Spleen (tissue), 11 donors: ENCODE measurements at regions not wholly inside any gene's neighbourhood (a gene's known extent, or its start where the extent isn't known, plus 50 kb on each side); places are given as distances from the start of the nearest gene placed in this dataset.

ENCODE experiments used
- DNase-seq: peaks from one replicate; pipeline ENCODE4 v3.0.0-alpha.2; 2020
- H3K27ac ChIP-seq, 8 donors: fragments of 200-600 bp; sonication (generic) in 7 of 8; 1 replicate in 4 of 8; 2 replicates in 4 of 8; pipeline versions ENCODE4 v1.5.0 to v1.8.0; 2016 to 2021; ENCODE audit warnings: inconsistent platforms in 4 of 8, mild to moderate bottlenecking in 4 of 8, moderate library complexity in 1 of 8
- H3K27me3 ChIP-seq, 7 donors: fragments of 200-600 bp; sonication (generic) in 6 of 7; replicated peaks in 1 of 7; 1 replicate in 4 of 7; 2 replicates in 3 of 7; pipeline versions ENCODE4 v1.5.0 to v1.8.0; 2016 to 2021; ENCODE audit warnings: inconsistent platforms in 3 of 7, mild to moderate bottlenecking in 1 of 7
- H3K36me3 ChIP-seq, 6 donors: fragments of 200-600 bp; sonication (generic) in 5 of 6; 1 replicate in 4 of 6; 2 replicates in 2 of 6; pipeline versions ENCODE4 v1.5.0 to v1.8.0; 2016 to 2021; ENCODE audit warnings: inconsistent platforms in 2 of 6
- H3K4me1 ChIP-seq, 6 donors: fragments of 200-600 bp; sonication (generic) in 5 of 6; 1 replicate in 3 of 6; 2 replicates in 3 of 6; pipeline versions ENCODE4 v1.5.0 to v1.8.0; 2016 to 2021; ENCODE audit warnings: inconsistent platforms in 3 of 6
- H3K4me3 ChIP-seq, 8 donors: fragments of 200-600 bp; sonication (generic) in 7 of 8; 1 replicate in 4 of 8; 2 replicates in 4 of 8; pipeline versions ENCODE4 v1.5.0 to v1.8.0; 2016 to 2021; ENCODE audit warnings: inconsistent platforms in 4 of 8, mild to moderate bottlenecking in 4 of 8, moderate library complexity in 2 of 8
- H3K9me3 ChIP-seq, 8 donors: fragments of 200-600 bp; sonication (generic) in 7 of 8; 1 replicate in 4 of 8; 2 replicates in 4 of 8; pipeline versions ENCODE4 v1.5.0 to v1.8.0; 2016 to 2021; ENCODE audit warnings: inconsistent platforms in 4 of 8
- CTCF ChIP-seq, 11 experiments: fragments of 200-600 bp in 7 of 11; fragments of 450-650 bp in 4 of 11; sonication (generic) in 4 of 11; IDR thresholded peaks in 8 of 11; conservative IDR thresholded peaks in 3 of 11; 1 replicate in 7 of 11; 2 replicates in 4 of 11; pipeline versions ENCODE4 v1.4.0 to v1.8.0; 2016 to 2021; ENCODE audit warnings: antibody characterized with exemption in 11 of 11, inconsistent platforms in 4 of 11, mild to moderate bottlenecking in 1 of 11
- POLR2A ChIP-seq, 3 donors: fragments of 450-650 bp; IDR thresholded peaks; one replicate each; pipeline ENCODE4 v1.5.1; 2017; ENCODE audit warnings: antibody characterized with exemption in 3 of 3, mild to moderate bottlenecking in 1 of 3
- POLR2AphosphoS5 ChIP-seq, 3 donors: sonication (generic); formaldehyde crosslinking; IDR thresholded peaks; one replicate each; pipeline ENCODE4 v1.5.1; 2017; ENCODE audit warnings: antibody characterized with exemption in 3 of 3
- WGBS, 5 donors: extraction: QIAGEN DNeasy Blood & Tissue Kit in 3 of 5; methylation state at CpG; one replicate each; pipeline versions ENCODE4 v1.1.5 to v1.1.7; 2013 to 2018; 5-methylcytosine and 5-hydroxymethylcytosine counted together
- intact Hi-C: fragments of 100-400 bp; cut with DNase I; formaldehyde crosslinking; loops from one replicate; pipeline ENCODE4 v1.15.0; 2023; ENCODE audit warnings: low total_unique reads
- donor health status: healthy with polysubstance abuse.
- donor health status: DM: no; HTN: no; CAD: no; lungs with moderate emphysema.
- donor health status: DM: no; HTN: no; CAD: no.
- donor health status: Bipolar disorder and iron deficiency.
- donor health status: healthy.
- donor health status: DM: no; HTN: no; CAD: no.
- donor health status: DM: yes; HTN: yes; CAD: no.

- WGBS, 5 donors = 29 to 77% (median 62%) methylated on average over 4 of the region's 4 CpGs
- no peak overlapping the region for H3K4me3 ChIP-seq
- intact Hi-C loops = loop anchor here (10.0 kb wide), 1 partner anchor 873 kb away; no protein-coding TSS in a partner anchor
- H3K27ac ChIP-seq = no peak overlapping the region
- H3K27me3 ChIP-seq = peaks cover 0 to 7% (median 0%) of the 10 kb centered on the region in 7 donors
- no peak for TF ChIP-seq CTCF (IDR thresholded peaks at IDR 0.05 in 8 of 11, conservative IDR thresholded peaks at IDR 0.05 in 3 of 11)
- no peak for TF ChIP-seq POLR2A (IDR thresholded peaks at IDR 0.05)
- no peak for TF ChIP-seq POLR2AphosphoS5 (IDR thresholded peaks at IDR 0.05)
- no peaks in the 10 kb centered on the region for H3K9me3 ChIP-seq
- DNase-seq = no peak
- no peaks in the 10 kb centered on the region for H3K36me3 ChIP-seq
- H3K4me1 ChIP-seq = peaks cover 7 to 15% (median 13%) of the 10 kb centered on the region in 6 donors
Measured at GRCh38 chr3:71951361-71951760, 166.4 kb upstream of the PROK2 start.

- no peak overlapping the region for H3K27ac ChIP-seq
- H3K27me3 ChIP-seq = no peaks in the 10 kb centered on the region
- intact Hi-C loops = no loop called here
- TF ChIP-seq CTCF (IDR thresholded peaks at IDR 0.05 in 8 of 11, conservative IDR thresholded peaks at IDR 0.05 in 3 of 11) (no peak), POLR2A (IDR thresholded peaks at IDR 0.05) (no peak), POLR2AphosphoS5 (IDR thresholded peaks at IDR 0.05) (no peak)
- no peak overlapping the region for H3K4me3 ChIP-seq
- H3K9me3 ChIP-seq = no peaks in the 10 kb centered on the region
- no peak for DNase-seq
- WGBS, 5 donors = 66 to 80% (median 77%) methylated on average over 4 of the region's 4 CpGs
- no peaks in the 10 kb centered on the region for H3K36me3 ChIP-seq
- no peaks in the 10 kb centered on the region for H3K4me1 ChIP-seq
Measured at GRCh38 chr3:71949442-71949841, 164.5 kb upstream of the PROK2 start.

GRCh38 chr3:71944482-71945065, 159.6 kb upstream of the PROK2 start:
- H3K27ac ChIP-seq = no peak overlapping the region
- no peak overlapping the region for H3K4me3 ChIP-seq
- no peak for DNase-seq
- H3K9me3 ChIP-seq = no peaks in the 10 kb centered on the region
- WGBS, 5 donors = 89 to 96% (median 92%) methylated on average over 5 of the region's 5 CpGs
- no peaks in the 10 kb centered on the region for H3K4me1 ChIP-seq
- no peaks in the 10 kb centered on the region for H3K36me3 ChIP-seq
- intact Hi-C loops = no loop called here
- H3K27me3 ChIP-seq = peaks cover 0 to 25% (median 0%) of the 10 kb centered on the region in 7 donors
- no peak for TF ChIP-seq POLR2AphosphoS5 (IDR thresholded peaks at IDR 0.05)
- TF ChIP-seq POLR2A (IDR thresholded peaks at IDR 0.05) = no peak
- TF ChIP-seq CTCF (IDR thresholded peaks at IDR 0.05 in 8 of 11, conservative IDR thresholded peaks at IDR 0.05 in 3 of 11) = no peak

GRCh38 chr3:71942432-71943187, 157.7 kb upstream of the PROK2 start:
- no peak for TF ChIP-seq POLR2A (IDR thresholded peaks at IDR 0.05)
- DNase-seq = no peak
- Histone ChIP-seq H3K4me1 (no peaks in the 10 kb centered on the region), H3K27me3 (peaks cover 0 to 25% (median 0%) of the 10 kb centered on the region in 7 donors), H3K4me3 (no peak overlapping the region), H3K36me3 (no peaks in the 10 kb centered on the region), H3K27ac (no peak overlapping the region), H3K9me3 (no peaks in the 10 kb centered on the region)
- 81 to 91% (median 86%) methylated on average over 9 of the region's 9 CpGs for WGBS, 5 donors
- intact Hi-C loops = no loop called here
